NCI-H2227 (cell line): ENCODE measurements at regions not wholly inside any gene's neighbourhood (a gene's known extent, or its start where the extent isn't known, plus 50 kb on each side); places are given as distances from the start of the nearest gene placed in this dataset.
"Not testable (repeated sequence)": the region's sequence is repeated elsewhere in the genome, so short reads cannot be mapped to it uniquely, and the experiment has no call there.

Experiments used
- DNase-seq: peaks from one replicate; lab custom pipeline; 2025; ENCODE audit not compliant: unreplicated experiment; lab: John Stamatoyannopoulos, UW

DNA sequence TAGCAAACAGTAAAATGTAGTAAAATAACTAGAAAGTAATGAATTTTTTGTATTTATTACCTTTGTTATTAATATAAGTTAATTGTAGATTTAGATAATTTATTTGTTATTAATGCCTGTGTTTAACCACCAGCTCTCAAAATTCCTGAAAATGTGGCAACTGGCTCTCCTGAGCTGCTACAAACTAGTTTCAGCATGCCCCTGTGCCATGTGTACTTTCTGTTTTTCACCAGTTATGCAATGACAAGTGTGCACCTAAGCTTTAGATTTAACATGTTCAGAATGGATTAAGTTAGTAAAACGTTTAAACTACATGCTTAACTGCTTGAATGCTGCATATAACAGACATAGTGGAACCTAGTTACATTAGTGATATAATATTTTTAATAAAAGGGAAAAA is 88.1 kb downstream of the POSTN start:
- no peak for DNase-seq

DNA sequence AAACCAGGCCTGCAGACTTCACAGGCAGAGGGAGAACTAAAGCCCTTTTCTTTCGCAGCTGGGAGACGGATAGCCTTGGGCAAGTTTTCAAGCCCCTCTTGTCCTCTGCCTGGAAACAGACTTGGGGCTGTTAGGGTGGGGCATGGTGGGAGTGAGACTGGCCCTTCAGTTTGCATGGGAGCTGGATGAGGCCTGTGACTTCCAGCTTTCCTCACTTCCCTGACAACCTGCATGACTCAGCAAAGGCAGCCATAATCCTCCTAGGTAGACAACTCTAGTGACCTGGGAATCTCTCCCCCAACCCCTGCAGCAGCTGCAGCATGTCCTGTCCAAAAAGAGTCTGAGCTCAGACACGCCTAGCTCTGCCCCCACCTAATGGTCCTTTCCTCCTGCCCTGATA is 93.0 kb downstream of the POSTN start:
- no peak for DNase-seq

GRCh38 chr13:37504251-37504650 is 94.3 kb downstream of the POSTN start:
- DNase-seq, result no peak

GRCh38 chr13:37503287-37503686 is 95.3 kb downstream of the POSTN start:
- no peak for DNase-seq

GRCh38 chr13:37502303-37502993 is 96.1 kb downstream of the POSTN start:
- not testable (repeated sequence) for DNase-seq

DNA sequence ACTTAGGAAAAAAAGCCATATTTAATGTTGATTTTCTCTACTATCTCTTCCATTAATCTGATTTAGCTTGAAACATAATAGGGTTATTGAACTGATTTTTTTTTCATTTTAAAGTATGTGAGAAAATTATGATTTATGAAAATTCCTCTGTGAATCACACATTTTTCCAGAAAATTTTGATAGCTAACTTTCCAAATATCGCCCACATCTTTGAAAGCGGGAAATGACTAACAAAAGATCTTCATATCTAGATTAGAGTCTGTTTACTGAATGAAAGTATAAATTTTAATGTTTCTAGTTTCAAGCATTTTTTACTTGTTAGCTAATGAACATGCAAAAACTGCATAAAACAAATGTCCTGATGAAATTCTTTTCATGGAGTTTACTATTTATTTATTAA is 97.4 kb downstream of the POSTN start:
- DNase-seq, result no peak

DNA sequence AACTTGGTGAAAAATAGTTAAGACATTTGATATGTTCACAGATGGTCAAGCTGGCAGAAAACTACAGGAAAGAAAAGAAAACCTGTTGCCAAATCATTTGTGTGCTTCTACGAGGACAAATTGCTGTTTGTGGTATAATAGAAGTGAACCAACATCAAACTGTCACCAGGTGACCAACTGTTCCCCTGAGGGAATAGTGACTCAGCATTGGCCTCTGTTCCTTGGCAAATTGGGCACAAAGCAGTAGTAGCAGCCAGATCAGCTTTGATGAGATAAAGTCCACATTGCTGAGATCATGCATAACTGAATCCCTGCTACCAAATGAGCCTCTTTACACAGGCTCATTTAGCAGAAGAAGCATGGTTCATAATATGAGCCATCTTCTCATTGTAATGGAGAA is 103.5 kb downstream of the POSTN start:
- DNase-seq, result no peak

DNA sequence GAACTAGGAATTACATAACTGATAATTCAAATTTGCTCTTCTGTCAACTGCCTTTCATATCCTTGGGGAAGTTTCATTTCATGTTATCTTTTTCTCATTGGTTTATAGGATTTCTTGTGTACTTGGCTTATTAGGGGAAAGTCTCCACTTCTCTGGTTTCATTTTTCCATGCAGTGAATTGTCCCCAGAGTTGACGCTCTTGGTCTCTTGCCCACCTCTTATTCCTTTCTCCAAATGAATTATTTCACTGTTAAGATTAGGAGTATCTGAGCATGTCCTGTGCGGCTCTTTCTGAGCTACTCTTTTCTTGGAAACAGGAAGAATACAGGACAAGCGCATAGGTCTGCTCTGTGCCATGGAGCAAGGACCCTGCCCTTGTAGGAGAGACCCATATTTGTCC is 104.8 kb downstream of the POSTN start:
- no peak for DNase-seq

DNA sequence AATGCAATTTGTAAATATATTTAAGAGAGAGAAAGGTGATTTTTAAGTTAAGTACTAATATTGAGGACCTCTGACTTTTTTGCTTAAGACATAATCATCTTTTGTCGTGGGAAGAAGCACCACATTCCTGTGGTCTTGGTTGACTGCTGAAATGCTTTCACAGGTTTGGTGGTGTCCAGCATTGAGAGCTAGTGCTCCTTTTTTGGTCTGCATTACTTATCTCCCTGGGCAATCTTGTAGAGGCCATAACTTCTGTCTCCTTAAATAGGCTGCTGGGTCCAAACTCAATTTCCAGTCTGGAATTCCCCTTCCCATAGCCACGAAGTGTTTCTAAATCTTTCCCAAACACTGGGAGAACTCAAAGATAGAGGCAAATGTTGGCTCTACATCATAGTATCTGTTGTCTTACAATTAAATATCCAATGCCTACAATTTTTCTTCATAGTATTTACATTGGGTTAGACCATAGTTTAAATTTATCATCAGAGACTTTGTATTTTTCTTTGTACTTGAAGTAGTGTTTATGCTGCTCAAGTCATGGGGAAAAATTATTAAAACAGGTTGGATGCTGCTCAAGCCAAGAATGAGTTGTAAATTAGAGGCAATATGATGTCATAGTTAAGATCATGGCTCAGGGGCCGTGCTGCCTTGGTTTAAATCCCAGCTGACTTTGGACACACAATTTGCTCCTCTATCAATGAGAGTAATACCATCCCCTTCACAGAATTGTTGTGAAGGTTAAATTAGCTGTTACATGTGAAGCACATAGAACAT is 105.6 kb downstream of the POSTN start:
- no peak for DNase-seq

DNA sequence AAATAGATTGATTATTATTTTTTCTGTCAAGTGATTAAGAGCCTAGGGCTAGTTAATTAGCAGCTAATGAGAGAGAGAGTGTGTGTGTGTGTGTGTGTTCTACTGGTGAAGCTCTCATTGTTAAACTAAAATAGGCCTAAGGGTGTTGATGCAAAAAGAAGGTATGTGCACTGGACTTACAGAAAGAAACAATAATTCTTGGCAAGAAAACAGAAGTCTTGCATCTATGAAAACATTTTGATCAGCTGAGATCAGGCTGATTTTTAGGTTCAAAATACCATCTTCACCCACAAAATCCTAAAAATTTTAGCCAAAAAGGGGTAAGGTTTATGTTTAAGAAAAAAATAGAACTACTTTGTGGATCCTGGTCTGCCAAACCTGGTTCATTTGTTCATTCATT is 106.5 kb downstream of the POSTN start:
- no peak for DNase-seq

DNA sequence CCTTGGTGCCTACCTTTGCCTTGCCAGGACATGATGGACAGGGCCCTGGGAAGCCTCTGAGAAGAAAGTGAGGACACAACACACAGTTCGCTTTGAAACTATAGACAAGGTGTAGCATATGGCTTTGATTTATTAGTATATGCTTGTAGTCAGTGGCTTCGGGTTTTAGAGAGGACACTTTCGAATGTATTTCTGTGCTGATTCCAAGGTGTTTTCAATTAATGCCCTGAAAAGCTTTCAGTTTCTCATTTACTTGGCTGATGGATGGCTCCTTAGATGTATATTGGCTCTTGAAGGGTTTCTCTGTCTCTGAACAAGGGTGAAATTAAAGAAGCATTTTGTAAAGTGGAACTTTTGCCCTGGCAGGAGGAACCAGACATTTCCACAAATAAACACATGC is 106.9 kb downstream of the POSTN start:
- DNase-seq, result no peak

DNA sequence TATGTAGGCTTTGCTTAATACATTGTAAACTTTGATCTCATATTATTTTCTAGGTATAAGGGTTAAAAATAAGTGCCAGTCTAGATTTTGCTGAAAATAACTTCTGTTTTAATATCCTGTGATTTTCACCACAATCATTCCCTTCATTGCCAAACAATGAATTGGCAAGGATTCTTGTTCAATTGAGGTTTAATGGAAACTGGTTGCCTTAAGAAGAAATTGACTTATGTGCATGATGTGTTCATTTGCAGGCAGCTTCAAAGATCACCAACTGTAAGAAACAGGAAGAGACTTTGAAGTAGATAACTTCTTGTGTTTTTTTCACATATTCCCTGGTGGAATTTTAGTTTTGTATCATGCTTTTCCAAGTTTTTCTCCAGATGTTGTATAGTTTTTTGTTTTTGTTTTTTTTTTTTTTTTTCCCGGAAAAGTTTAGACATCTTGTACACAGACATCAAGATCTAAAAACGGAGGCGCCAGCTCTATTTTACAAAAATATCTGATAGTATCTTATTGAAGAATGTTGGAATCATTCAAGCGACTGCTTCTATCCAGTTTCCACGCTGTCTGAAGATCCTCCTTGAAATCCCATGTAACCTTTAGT is 108.3 kb downstream of the POSTN start:
- no peak for DNase-seq

DNA sequence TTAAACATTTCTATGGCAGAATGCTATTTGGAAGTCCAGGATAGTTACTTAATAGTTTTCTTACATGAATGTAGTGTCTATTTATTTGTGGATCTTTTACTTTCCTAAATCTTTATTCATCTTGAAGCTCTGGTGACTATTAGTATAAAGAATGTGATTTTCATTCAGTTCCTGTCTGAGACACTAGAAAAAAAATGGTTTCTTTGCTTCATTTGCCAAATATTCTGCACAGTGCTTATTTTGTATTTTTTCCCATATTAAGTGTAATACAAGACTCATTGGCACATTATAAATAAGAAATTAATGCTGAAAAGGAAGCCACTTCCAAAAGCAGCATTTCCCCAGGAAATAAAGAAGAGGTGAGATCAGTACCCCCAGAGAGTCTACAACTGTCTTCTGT is 109.8 kb downstream of the POSTN start:
- no peak for DNase-seq

DNA sequence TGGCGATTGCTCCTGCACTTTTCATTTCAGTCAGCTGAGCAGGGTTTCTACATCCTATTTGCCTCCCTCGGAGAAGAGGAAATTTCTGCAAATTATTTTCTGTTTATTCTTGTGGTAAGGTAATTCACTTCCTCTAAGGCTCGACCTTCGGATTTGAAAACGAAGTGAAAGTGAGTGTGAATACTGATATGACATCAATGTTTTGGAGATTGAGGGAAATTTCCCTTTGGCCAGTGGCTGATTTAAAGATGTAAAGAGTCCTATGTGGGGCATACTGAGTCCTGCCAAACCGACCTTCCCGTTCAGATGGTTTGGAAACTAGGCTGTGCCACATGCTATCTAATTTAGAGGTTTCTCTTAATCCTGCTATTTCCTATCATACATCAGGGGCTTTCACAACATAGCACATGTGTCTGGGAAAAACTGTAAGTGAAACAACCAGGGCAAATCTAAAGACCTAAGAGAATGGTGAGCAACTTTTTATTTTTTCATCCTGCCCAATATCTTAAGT is 112.3 kb downstream of the POSTN start:
- DNase-seq, result no peak

GRCh38 chr13:37485756-37486155 is 112.8 kb downstream of the POSTN start:
- no peak for DNase-seq

DNA sequence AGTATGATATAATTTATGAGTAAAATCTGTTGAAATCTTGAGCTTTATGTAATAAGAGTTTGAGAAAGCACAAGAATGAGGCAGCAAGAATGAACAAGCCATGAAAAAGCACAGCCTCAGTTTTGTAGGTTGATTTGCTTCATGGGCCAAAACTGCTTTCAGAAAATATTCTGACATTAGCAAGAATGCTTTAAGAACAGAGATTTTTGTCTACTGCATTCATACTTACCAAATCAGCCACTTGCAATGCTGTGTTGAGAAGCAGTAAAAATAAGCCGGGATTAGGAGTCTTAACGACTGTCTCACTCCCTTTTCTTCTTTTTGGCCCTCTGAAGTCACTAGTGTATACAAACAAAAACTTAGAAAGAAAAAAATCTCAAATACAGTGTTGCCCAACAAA is 114.5 kb downstream of the POSTN start:
- DNase-seq, result no peak

- no peak for DNase-seq
These were observed 116.2 kb downstream of the POSTN start for GRCh38 chr13:37482331-37482730.

- no peak for DNase-seq
These were observed 116.7 kb downstream of the POSTN start for GRCh38 chr13:37481885-37482227.

DNA sequence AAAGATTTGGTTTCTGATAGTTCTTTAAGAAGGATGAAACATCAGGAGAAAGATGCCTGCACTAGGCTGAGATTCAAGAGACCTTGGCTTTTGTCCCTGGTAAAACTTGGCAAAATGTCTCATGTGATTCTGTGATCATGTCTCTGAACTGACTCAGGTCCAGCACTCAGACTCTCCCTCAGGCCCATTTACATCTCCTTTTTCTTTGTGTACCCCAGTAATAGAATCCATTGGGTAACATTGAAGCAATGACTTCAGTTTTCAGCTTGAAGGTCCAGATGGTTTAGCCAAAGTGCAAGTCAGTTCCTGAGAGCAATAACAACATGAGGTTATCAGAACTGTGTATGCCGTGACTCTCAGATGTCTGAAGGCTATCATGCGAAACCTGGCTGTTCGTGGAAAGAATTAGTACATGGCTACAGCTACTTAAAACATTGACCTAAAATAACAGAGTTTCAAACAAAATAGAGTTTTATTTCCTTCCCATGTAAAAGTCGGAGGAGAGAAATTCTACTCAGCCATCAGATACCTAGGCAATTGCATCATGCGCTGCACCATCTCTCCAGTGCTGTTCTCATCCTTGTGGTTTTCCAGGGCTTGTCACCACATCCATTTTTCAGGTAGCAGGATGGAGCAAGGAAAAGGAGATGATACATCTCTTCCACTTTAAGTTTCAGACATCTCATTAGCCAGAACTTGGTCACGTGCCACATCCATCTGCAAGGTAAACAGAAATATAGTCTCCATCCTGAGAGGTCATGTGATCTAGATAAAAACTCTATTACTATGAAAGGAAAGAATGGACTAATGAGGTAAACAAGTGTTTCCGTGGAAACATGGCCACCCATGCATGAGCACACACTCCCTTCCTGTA is 117.3 kb downstream of the POSTN start:
- no peak for DNase-seq

GRCh38 chr13:37479916-37480315 is 118.7 kb downstream of the POSTN start:
- DNase-seq, result peak; percentile 45

- no peak for DNase-seq
These were observed 121.7 kb downstream of the POSTN start for GRCh38 chr13:37476874-37477273.
